ENCODE measurements at regions not wholly inside any gene's neighbourhood (a gene's known extent, or its start where the extent isn't known, plus 50 kb on each side); places are given as distances from the start of the nearest gene placed in this dataset.

DNA sequence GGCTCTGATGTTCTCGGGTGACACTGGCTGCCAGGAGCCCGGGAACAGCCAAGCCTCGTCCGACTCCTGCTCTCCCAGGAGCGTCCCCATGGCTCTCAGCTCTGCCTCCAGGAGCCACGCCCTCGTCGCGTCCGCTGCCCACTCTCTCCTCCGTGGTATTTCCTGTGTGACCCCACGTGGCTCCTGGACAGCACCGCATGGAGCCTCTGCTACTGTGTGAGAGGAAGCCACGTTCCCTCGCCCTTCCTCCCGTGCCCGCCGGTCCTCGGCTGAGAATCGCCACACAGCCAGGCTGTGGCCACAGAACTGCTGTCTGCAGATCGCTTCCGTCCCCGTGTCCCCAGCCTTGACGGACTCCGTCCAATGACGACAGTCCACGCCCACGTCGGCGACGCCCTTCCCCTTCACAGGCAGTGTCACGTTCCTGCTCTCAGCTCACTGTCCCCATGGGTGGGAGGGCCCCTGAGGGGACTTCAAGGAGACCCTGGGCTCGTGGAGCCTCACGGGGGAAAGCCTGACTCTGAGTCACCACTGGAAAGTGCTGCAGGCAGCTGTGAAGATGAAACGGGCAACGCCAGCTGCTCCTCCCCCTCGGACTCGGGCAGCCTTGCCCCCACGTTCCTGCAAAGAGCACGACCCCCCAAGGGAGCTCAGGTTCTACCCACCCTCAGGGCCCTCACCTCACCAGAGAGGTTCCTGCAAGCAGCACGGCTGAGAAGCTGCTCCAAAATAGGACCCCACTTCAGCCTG is 458.5 kb downstream of the BRD1 start:
- H3K4me3 ChIP-seq (ENCODE audit: low read length), result no peak overlapping the region
- H3K27me3 ChIP-seq (ENCODE audit: insufficient read depth, low read length), result no peaks in the 10 kb centered on the region
- H3K9me3 ChIP-seq (ENCODE audit: low read depth, low read length), result no peaks in the 10 kb centered on the region
- H3K4me1 ChIP-seq (ENCODE audit: insufficient read depth, low read length), result no peaks in the 10 kb centered on the region

DNA sequence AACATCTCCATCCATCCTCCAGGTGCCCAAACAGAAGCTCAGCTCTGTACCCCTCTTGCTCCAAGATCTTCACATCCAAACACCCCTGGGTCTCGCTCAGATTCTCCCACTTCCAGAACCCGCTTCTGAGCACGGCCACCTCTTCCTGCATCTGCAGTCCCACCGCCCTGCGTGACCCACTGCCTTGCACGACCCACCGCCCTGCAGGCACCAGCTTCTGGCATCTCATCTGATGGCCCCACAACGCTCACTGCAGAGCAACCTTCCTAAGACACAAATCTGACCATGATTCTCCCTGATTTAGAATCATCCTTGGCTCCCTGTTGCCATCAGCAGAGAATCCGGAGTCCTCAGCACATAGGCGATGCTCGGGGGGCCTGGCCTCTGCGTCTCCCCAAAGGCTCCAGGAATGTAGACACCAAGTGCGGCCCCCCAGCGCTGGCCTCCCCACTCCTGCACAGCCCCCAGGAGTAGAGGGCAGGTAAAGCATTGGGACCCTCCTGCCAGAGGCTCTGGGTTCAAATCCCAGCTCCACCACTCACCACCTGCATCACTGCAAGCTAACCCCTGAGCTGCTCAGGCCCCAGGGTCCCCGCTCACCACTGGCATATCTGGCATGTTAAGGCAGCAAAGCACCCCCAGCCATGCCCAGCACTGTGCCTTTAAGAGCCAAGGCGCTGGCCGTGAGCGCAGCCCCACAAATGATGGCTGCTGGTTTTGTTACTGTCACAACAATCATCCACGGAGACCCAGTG is 459.3 kb downstream of the BRD1 start:
- H3K4me1 ChIP-seq (ENCODE audit: insufficient read depth, low read length), result no peaks in the 10 kb centered on the region
- H3K27me3 ChIP-seq (ENCODE audit: insufficient read depth, low read length), result no peaks in the 10 kb centered on the region
- no peak overlapping the region for H3K4me3 ChIP-seq (ENCODE audit: low read length)
- H3K9me3 ChIP-seq (ENCODE audit: low read depth, low read length), result no peaks in the 10 kb centered on the region

DNA sequence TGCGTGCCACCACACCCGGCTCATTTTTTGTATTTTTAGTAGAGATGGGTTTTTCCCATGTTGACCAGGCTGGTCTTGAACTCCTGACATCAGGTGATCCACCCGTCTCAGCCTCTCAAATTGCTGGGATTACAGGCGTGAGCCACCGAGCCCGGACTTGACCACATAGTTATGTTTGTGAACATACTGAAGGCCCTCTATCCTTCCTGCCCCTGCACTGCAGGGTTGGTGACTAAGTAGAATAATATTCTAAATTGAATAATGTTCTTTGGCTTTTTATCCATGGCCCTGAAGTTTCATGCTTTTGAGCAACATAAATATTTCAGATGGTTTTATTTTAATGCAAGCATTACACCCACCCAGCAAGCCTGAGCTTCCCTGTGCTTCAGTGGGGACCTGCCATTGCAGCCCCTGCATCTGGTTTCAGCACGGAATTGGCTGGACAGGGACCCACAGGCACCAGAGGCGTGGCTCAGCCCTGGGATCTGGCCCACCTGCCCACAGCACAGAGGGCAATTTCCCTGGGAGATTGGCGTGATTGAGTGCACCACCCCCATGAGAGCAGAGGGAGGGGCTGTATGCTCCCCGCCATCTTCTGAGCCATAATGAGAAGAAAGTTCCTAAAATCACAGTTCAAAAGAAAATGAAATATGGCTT is 460.5 kb downstream of the BRD1 start:
- Histone ChIP-seq H3K27me3 (ENCODE audit: insufficient read depth, low read length) (no peaks in the 10 kb centered on the region), H3K9me3 (ENCODE audit: low read depth, low read length) (no peaks in the 10 kb centered on the region), H3K4me1 (ENCODE audit: insufficient read depth, low read length) (no peaks in the 10 kb centered on the region), H3K4me3 (ENCODE audit: low read length) (no peak overlapping the region)

DNA sequence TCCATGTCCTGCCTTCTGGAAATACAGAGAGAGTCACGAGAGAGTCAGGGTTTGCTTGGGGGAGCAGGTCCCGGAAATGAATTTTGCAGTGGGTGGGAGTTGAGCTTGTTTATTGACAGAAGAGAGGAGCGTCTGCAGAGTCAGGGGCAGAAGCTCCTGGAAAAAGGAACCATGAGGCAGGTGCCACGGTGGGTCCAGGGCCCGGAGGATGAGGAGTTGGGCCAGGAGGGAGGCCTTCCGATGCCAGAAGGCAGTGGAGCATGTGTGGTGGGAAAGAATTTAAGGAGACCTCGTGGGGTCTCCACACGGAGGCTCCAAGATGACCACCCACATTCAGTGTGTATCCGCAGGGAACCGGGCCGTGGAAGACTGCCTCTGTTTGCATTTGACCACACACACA is 461.2 kb downstream of the BRD1 start:
- no peaks in the 10 kb centered on the region for H3K9me3 ChIP-seq (ENCODE audit: low read depth, low read length)
- H3K27me3 ChIP-seq (ENCODE audit: insufficient read depth, low read length), result no peaks in the 10 kb centered on the region
- no peak overlapping the region for H3K4me3 ChIP-seq (ENCODE audit: low read length)
- no peaks in the 10 kb centered on the region for H3K4me1 ChIP-seq (ENCODE audit: insufficient read depth, low read length)

DNA sequence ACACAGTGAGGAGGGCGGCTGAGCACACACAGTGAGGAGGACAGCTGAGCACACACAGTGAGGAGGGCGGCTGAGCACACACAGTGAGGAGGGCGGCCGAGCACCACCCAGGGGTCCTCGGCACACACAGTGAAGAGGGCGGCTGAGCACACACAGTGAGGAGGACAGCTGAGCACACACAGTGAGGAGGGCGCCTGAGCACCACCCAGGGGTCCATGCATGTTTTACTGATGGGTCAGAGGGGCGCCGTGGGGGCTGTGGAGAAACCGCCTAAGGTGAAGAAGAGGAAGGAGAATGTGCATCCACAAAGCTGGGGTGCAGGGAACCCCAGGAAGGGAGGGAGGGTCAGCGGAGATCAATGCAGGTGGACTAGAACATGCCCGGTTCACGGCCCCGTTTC is 461.8 kb downstream of the BRD1 start:
- H3K27me3 ChIP-seq (ENCODE audit: insufficient read depth, low read length), result no peaks in the 10 kb centered on the region
- H3K4me1 ChIP-seq (ENCODE audit: insufficient read depth, low read length), result no peaks in the 10 kb centered on the region
- no peak overlapping the region for H3K4me3 ChIP-seq (ENCODE audit: low read length)
- no peaks in the 10 kb centered on the region for H3K9me3 ChIP-seq (ENCODE audit: low read depth, low read length)

DNA sequence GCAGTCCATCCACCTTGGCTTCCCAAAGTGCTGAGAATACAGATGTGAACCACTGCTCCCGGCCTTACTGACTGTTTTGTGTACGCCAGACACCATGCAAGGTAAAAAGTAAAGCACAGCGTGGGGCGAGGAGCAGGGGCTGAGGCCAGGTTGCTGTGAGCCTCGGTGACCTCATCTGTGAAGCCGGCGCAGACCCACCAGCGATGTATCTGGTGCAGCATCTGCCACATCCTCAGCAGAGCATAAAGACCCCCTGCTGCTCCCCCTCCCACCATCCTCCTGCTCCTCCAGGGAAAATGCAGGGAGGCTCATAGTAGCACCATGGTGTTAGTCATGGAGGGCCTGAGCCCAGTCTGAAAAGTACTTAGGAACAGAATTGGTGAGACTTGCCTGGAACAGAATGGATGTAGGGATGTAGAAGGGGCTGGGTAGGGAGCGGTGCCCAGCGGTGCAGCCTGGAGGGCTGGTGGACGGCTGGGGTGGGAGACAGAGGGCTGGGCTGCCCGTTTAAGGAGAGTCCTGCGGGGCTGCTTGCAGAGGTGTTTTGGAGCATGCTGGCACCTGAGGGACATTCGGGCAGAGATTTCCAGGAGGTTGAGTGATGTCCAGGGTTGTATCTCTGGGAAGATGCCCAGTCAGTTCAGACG is 462.4 kb downstream of the BRD1 start:
- H3K4me3 ChIP-seq (ENCODE audit: low read length), result no peak overlapping the region
- H3K27me3 ChIP-seq (ENCODE audit: insufficient read depth, low read length), result no peaks in the 10 kb centered on the region
- H3K9me3 ChIP-seq (ENCODE audit: low read depth, low read length), result no peaks in the 10 kb centered on the region
- no peaks in the 10 kb centered on the region for H3K4me1 ChIP-seq (ENCODE audit: insufficient read depth, low read length)

DNA sequence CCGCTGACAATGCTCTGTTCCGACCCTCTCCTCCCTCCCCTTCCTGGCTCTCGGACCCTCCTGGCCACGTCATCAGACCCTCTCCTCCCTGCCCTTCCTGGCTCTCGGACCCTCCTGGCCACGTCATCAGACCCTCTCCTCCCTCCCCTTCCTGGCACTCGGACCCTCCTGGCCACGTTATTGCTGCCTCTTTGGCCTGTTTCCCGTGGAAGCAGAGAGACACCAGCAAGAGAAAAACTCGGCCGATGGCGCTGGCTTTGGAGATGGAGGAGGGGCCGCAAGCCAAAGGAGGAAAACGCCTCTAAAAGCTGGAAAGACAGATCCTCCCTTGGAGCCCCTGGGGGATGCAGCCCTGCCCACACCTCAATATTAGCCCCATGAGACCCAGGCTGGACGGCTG is 463.3 kb downstream of the BRD1 start:
- H3K27me3 ChIP-seq (ENCODE audit: insufficient read depth, low read length), result no peaks in the 10 kb centered on the region
- no peaks in the 10 kb centered on the region for H3K9me3 ChIP-seq (ENCODE audit: low read depth, low read length)
- H3K4me3 ChIP-seq (ENCODE audit: low read length), result no peak overlapping the region
- H3K4me1 ChIP-seq (ENCODE audit: insufficient read depth, low read length), result no peaks in the 10 kb centered on the region

DNA sequence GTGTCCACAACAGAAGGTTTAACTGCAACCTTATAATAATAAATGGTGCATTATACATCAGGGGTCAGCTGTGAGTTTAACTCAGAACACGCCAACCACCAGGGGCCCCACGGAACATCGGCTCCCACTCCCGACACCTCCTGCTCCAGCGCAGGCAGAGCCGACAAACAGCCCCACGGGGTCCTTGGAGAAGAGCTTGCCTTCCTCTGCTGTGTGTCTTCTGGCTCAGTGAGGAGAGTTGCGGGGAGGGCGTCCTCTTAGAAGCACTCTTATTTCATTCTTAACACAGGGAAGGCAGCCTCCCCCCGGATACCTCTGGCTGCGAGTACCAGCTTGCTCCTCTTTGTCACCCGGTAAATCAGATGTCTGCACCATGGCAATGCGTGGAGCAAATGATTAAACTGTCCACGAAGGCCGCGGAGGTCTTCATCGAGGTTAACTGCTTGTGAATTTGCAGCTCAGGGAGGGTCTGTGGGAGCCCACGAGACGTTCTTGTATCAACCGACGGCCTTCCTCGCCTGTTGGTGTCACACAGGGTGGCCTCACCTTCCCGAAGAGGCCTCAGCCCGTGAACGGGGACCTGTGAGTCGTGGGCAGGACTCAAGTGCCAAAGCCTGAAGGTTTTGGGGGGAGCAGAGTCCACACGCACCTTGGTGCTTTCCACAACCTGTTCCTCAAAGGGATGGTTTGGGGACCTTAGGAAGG is 464.0 kb downstream of the BRD1 start:
- Histone ChIP-seq H3K4me3 (ENCODE audit: low read length) (no peak overlapping the region), H3K9me3 (ENCODE audit: low read depth, low read length) (no peaks in the 10 kb centered on the region)

DNA sequence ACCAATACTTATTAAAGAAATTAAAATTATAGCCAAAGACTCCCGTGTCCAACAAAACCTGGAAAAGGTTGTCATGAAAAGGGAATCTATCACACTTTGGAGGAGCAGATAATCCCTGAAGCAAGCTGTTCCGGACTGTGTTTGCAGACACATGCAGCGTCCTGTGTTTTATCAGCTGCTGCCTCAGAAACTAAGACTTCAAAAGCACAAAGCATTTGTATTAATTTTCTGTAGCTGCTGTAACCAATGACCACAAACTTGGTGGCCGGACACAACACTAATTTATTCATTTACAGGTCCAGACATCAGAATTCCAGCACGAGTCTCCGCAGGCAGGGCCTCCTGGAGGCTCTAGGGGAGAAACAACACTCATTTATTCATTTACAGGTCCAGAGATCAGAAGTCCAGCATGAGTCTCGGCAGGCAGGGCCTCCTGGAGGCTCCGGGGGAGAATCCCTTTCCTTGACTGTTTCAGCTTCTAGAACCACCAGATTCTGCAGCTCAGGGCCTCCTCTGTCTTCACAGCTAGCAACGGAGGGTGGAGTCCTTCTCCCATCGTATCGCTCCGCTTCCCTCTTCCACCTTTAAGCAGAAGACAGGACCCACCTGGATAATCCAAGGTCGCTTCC is 465.3 kb downstream of the BRD1 start:
- Histone ChIP-seq H3K4me1 (ENCODE audit: insufficient read depth, low read length) (no peaks in the 10 kb centered on the region), H3K27me3 (ENCODE audit: insufficient read depth, low read length) (no peaks in the 10 kb centered on the region), H3K9me3 (ENCODE audit: low read depth, low read length) (no peaks in the 10 kb centered on the region), H3K4me3 (ENCODE audit: low read length) (no peak overlapping the region)

More for the DNA sequence above, 464.0 kb downstream of the BRD1 start:
- Histone ChIP-seq H3K27me3 (ENCODE audit: insufficient read depth, low read length) (no peaks in the 10 kb centered on the region), H3K4me1 (ENCODE audit: insufficient read depth, low read length) (no peaks in the 10 kb centered on the region)

DNA sequence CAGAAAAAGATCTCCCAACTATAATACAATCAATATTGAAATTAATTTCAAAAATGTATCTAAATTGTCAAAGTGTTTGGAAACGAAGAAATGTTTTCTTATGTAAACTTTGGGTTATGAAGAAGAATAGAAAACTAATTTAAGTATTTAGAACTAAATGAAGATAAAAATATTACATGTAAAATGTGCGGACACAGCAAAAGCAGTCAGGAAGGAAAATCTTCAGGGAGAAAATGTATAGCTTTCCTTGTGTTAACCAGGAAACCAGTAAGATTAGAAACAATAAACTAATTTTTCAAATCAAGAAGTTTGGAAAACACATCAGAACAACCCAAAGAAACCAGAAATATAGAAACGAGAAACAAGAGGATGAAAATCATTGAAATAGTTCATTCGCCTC is 466.5 kb downstream of the BRD1 start:
- no peaks in the 10 kb centered on the region for H3K9me3 ChIP-seq (ENCODE audit: low read depth, low read length)
- H3K27me3 ChIP-seq (ENCODE audit: insufficient read depth, low read length), result no peaks in the 10 kb centered on the region
- no peak overlapping the region for H3K4me3 ChIP-seq (ENCODE audit: low read length)
- no peaks in the 10 kb centered on the region for H3K4me1 ChIP-seq (ENCODE audit: insufficient read depth, low read length)

DNA sequence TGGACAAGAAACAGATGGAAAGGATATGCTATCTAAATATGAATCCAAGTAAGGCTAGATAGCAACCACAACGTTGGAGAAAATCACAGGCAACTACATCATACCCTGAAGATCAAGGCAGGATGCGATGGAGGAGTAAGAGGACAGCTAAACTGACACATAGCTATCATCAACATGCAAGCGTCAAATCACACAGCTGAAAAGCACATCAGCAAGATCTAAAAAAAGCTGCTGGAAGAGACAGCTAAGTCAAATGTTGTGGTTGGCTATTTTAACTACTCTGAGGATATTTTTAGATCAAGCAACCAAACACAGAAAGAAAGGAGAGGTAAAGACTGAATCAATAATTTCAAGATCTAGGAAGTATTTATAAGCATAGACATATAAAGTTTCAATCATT is 466.9 kb downstream of the BRD1 start:
- no peak overlapping the region for H3K4me3 ChIP-seq (ENCODE audit: low read length)
- no peaks in the 10 kb centered on the region for H3K9me3 ChIP-seq (ENCODE audit: low read depth, low read length)
- no peaks in the 10 kb centered on the region for H3K27me3 ChIP-seq (ENCODE audit: insufficient read depth, low read length)
- H3K4me1 ChIP-seq (ENCODE audit: insufficient read depth, low read length), result no peaks in the 10 kb centered on the region

DNA sequence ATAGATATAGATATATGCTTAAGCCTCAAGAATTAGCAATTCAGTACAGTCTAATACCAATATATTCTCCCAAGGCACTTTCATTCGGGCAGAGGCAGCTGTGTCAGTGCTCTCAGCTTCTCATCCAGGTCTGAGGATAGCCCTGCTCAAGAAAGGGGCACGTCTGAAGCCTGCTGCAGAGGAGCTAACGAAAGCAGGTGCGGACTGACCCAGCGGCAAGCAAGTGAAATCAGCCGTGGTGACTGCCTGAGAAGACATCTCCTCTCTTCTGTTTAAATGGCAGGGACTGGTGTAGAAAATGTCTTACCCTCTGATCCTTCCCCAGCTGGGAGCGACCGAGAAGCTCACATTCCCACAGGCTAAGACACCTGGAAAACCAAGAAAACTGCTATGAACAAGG is 468.6 kb downstream of the BRD1 start:
- H3K4me3 ChIP-seq (ENCODE audit: low read length), result no peak overlapping the region
- no peaks in the 10 kb centered on the region for H3K9me3 ChIP-seq (ENCODE audit: low read depth, low read length)
- no peaks in the 10 kb centered on the region for H3K27me3 ChIP-seq (ENCODE audit: insufficient read depth, low read length)
- H3K4me1 ChIP-seq (ENCODE audit: insufficient read depth, low read length), result no peaks in the 10 kb centered on the region

DNA sequence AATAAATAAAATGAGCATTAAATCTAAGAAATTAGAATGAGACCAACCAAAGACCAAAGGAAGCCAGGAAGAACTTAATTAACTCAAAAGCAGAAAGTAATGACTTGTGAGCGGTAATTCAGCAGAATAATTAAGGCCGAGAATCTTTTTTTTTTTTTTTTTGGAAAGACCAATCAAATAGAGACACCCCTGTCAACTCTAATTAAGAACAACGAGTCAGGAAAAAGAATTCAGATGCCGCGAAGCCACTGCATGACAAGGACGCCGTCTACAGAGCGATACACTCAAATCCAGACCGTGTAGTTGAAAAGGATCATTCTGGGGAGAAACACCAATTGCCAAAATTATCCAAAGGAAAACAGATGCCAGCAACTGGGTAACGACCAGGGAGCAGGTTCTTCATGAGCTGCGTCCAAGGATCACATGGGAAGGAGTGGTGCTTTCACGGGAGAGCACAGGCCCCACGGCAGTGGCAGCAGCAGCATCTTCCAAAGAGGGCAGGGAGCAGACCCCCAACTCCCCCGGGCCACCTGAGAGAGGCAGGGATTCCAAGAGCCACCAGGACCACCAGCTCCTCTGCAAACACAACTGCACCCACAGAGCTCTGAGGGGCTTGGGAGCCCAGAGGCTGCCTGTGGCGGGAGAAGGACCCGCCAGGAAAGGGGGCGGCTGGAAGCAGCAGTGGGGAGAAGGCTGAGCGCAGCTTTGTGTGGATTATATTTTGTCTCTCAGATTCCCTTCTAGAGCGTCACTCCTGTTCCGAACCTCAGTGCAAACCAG is 469.8 kb downstream of the BRD1 start:
- no peaks in the 10 kb centered on the region for H3K9me3 ChIP-seq (ENCODE audit: low read depth, low read length)
- H3K4me3 ChIP-seq (ENCODE audit: low read length), result no peak overlapping the region
- no peaks in the 10 kb centered on the region for H3K27me3 ChIP-seq (ENCODE audit: insufficient read depth, low read length)
- H3K4me1 ChIP-seq (ENCODE audit: insufficient read depth, low read length), result no peaks in the 10 kb centered on the region

DNA sequence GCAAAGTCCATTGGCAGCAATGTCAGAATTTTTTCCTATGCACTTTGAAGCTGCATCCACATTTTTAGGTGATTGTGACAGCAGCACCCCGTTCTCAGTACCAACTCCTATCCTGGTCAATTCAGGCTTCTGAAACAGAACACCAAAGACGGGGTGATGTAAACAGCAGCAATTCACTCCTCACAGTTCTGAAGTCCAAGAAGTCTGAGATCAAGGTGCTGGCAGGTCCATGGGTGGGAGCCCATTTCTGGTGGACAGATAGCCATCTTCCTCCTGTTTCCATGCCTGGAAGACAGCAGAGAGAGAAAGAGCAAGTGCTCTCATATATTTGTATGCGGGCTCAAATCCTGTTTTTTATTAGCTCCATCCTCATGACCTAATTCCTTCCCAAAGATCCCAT is 471.2 kb downstream of the BRD1 start:
- H3K9me3 ChIP-seq (ENCODE audit: low read depth, low read length), result no peaks in the 10 kb centered on the region
- no peaks in the 10 kb centered on the region for H3K27me3 ChIP-seq (ENCODE audit: insufficient read depth, low read length)
- H3K4me3 ChIP-seq (ENCODE audit: low read length), result no peak overlapping the region
- no peaks in the 10 kb centered on the region for H3K4me1 ChIP-seq (ENCODE audit: insufficient read depth, low read length)

Data from mononuclear cell (primary cell).